K562 (cell line): ENCODE measurements at regions not wholly inside any gene's neighbourhood (a gene's known extent, or its start where the extent isn't known, plus 50 kb on each side); places are given as distances from the start of the nearest gene placed in this dataset.

Experiments
- ATAC-seq: fragments of 200-7000 bp; cut with Tn5 transposase; 3 replicates; pipeline ENCODE4 v1.9.1; 2020; ENCODE audit warnings: moderate library complexity
- BruUV-seq: library from RNA; stranded (reverse); fragments of 400-500 nt; replicated peaks from 2 replicates; lab custom pipeline; 2021; lab: Mats Ljungman, UMichigan
- CTCF ChIA-PET: fragments of 300-600 bp; formaldehyde crosslinking; extraction: SDS; loops from one replicate; lab custom pipeline; 2021; ENCODE audit warnings: low intra/inter-chr PET ratio; lab: Yijun Ruan, JAX
- POLR2A ChIA-PET: fragments of 300-600, 350-650 bp; sonication (Branson Sonifier 250); formaldehyde crosslinking; extraction: SDS; loops from one replicate; lab custom pipeline; 2021; ENCODE audit warnings: antibody characterized with exemption, inconsistent platforms; lab: Yijun Ruan, JAX
- DNase-seq, 4 experiments: peaks; one replicate each; pipeline versions ENCODE4 v3.0.0 to v3.0.0-alpha.2; 2011 to 2018; ENCODE audit warnings: low spot score in 3 of 4, mixed read lengths in 3 of 4; ENCODE audit errors: extremely low read depth in 1 of 4
- FAIRE-seq: peaks from 2 replicates; lab custom pipeline; 2011; peaks lifted over from hg19 to GRCh38; lab: Jason Lieb, UNC
- H2AFZ ChIP-seq: 2 replicates; pipeline ENCODE4 v1.6.0; 2011; ENCODE audit warnings: low read depth, low read length, control low read depth, inconsistent platforms
- H3K27ac ChIP-seq: fragments of 200-600 bp; 3 replicates; pipeline ENCODE4 v1.8.0; 2011; ENCODE audit warnings: low read depth, mild to moderate bottlenecking, control low read depth, inconsistent platforms, low read length, moderate library complexity, mixed read lengths; ENCODE audit errors: extremely low read depth
- H3K27me3 ChIP-seq, 2 experiments: fragments of 300-600 bp in 1 of 2; 2 replicates in 1 of 2; 3 replicates in 1 of 2; pipeline versions ENCODE4 v1.6.0 to v1.8.0; 2011; ENCODE audit warnings: inconsistent platforms in 2 of 2, low read length in 2 of 2, mild to moderate bottlenecking in 1 of 2, mixed read lengths in 1 of 2, moderate library complexity in 1 of 2; ENCODE audit not compliant: control insufficient read depth in 2 of 2, insufficient read depth in 2 of 2
- H3K36me3 ChIP-seq: fragments of 300-600 bp; 3 replicates; pipeline ENCODE4 v1.8.0; 2011; ENCODE audit warnings: mild to moderate bottlenecking, low read length, inconsistent platforms; ENCODE audit not compliant: control insufficient read depth, insufficient read depth
- H3K4me1 ChIP-seq, 2 experiments: fragments of 200-600 bp in 1 of 2; replicated peaks in 1 of 2; 2 replicates in 1 of 2; 3 replicates in 1 of 2; pipeline versions ENCODE4 v1.5.1 to v1.8.0; 2011; ENCODE audit warnings: inconsistent platforms in 2 of 2, low read length in 2 of 2, mild to moderate bottlenecking in 1 of 2, mixed read lengths in 1 of 2, moderate library complexity in 1 of 2; ENCODE audit not compliant: control insufficient read depth in 2 of 2, insufficient read depth in 2 of 2
- H3K4me2 ChIP-seq: 2 replicates; pipeline ENCODE4 v1.6.1; 2011; ENCODE audit warnings: low read length, control low read depth, inconsistent platforms, mixed read lengths; ENCODE audit not compliant: insufficient read depth
- H3K4me3 ChIP-seq: fragments of 200-600 bp; sonication (generic), shearing (Covaris generic); 2 replicates; pipeline ENCODE4 v1.5.1; 2016; ENCODE audit warnings: control low read depth, inconsistent platforms
- H3K79me2 ChIP-seq: fragments of 200-600 bp; 3 replicates; pipeline ENCODE4 v1.8.0; 2011; ENCODE audit warnings: low read length, inconsistent platforms; ENCODE audit not compliant: control insufficient read depth, insufficient read depth
- H3K9ac ChIP-seq, 2 experiments: 2 replicates each; pipeline versions ENCODE4 v1.6.0 to v1.6.1; 2011; ENCODE audit warnings: low read depth in 2 of 2, low read length in 2 of 2, control low read depth in 1 of 2, inconsistent platforms in 1 of 2, mild to moderate bottlenecking in 1 of 2, mixed read lengths in 1 of 2; ENCODE audit not compliant: insufficient read depth in 1 of 2
- H3K9me1 ChIP-seq: one replicate; pipeline ENCODE4 v1.6.0; 2011; ENCODE audit warnings: inconsistent platforms, mild to moderate bottlenecking, low read length, moderate library complexity; ENCODE audit not compliant: control insufficient read depth, insufficient read depth
- H3K9me3 ChIP-seq: replicated peaks from 2 replicates; pipeline ENCODE4 v1.5.1; 2011; ENCODE audit warnings: low read depth, low read length, inconsistent platforms; ENCODE audit not compliant: control insufficient read depth, insufficient read depth
- H4K20me1 ChIP-seq: replicated peaks from 2 replicates; pipeline ENCODE4 v1.6.1; 2011; ENCODE audit warnings: low read length, inconsistent platforms, mixed read lengths; ENCODE audit not compliant: control insufficient read depth, insufficient read depth
- GTF2E2 ChIP-seq: fragments of 200-800 bp; sonication (Bioruptor generic); IDR thresholded peaks from 2 replicates; pipeline ENCODE4 v1.6.1; 2016; ENCODE audit warnings: missing genetic modification characterization, missing compliant biosample characterization
- HDAC6 ChIP-seq: IDR thresholded peaks from 2 replicates; pipeline ENCODE4 v1.6.1; 2012; ENCODE audit warnings: low read depth, mild to moderate bottlenecking, control low read depth, inconsistent platforms, low read length, moderate library complexity
- KAT8 ChIP-seq: fragments of 450-650 bp; IDR thresholded peaks from 2 replicates; pipeline ENCODE4 v1.6.1; 2016; ENCODE audit warnings: low read depth, mild to moderate bottlenecking
- MYNN ChIP-seq, 2 experiments: sonication (generic); formaldehyde crosslinking in 1 of 2; IDR thresholded peaks; 2 replicates each; pipeline versions ENCODE4 v1.5.0 to v1.6.1; 2016 to 2020; ENCODE audit warnings: antibody characterized with exemption in 1 of 2, missing genetic modification reagents in 1 of 2
- NR2F6 ChIP-seq: fragments of 450-650 bp; formaldehyde crosslinking; IDR thresholded peaks from 2 replicates; pipeline ENCODE4 v1.4.0; 2020; ENCODE audit warnings: mild to moderate bottlenecking
- POLR2H ChIP-seq: IDR thresholded peaks from 2 replicates; pipeline ENCODE4 v1.6.1; 2016; ENCODE audit warnings: missing genetic modification characterization, low read depth, mild to moderate bottlenecking, control low read depth, missing compliant biosample characterization, moderate library complexity
- ZBTB12 ChIP-seq: fragments of 250-450 bp; sonication (Bioruptor Pico); IDR thresholded peaks from 2 replicates; pipeline ENCODE4 v1.4.0; 2020
- ZNF121 ChIP-seq: sonication (generic); formaldehyde crosslinking; conservative IDR thresholded peaks from 2 replicates; pipeline ENCODE4 v1.8.0; 2022; ENCODE audit warnings: missing genetic modification reagents
- ZSCAN32 ChIP-seq: fragments of 450-650 bp; formaldehyde crosslinking; IDR thresholded peaks from 2 replicates; pipeline ENCODE4 v1.4.0; 2020; ENCODE audit warnings: mild to moderate bottlenecking, moderate library complexity
- WGBS: fragments of 100-300 bp; shearing (Covaris generic); methylation state at CpG from one replicate; pipeline ENCODE4 v1.1.6; 2016; ENCODE audit warnings: low coverage, mixed read lengths; ENCODE audit not compliant: insufficient coverage; ENCODE audit errors: missing lambda C conversion rate; 5-methylcytosine and 5-hydroxymethylcytosine counted together
- in situ Hi-C: fragments of 300-500 bp; cut with MboI; formaldehyde crosslinking; loops from 4 replicates; pipeline ENCODE4 v1.15.0; 2018; ENCODE audit warnings: inconsistent platforms, mixed read lengths
- intact Hi-C: fragments of 100-400 bp; cut with micrococcal nuclease; formaldehyde crosslinking; loops from 2 replicates; pipeline ENCODE4 v1.14.2; 2022
- TF ChIP-seq, protein P1 (sequence below): fragments of 450-650 bp; IDR thresholded peaks from 2 replicates; pipeline ENCODE4 v1.6.1; 2017; ENCODE audit warnings: antibody characterized with exemption, mild to moderate bottlenecking
- TF ChIP-seq, protein P2 (sequence below): fragments of 250-450 bp; sonication (Bioruptor Pico); IDR thresholded peaks from 2 replicates; pipeline ENCODE4 v1.5.0; 2020; ENCODE audit warnings: mild to moderate bottlenecking
- TF ChIP-seq, protein P3 (sequence below): sonication (generic); formaldehyde crosslinking; IDR thresholded peaks from 2 replicates; pipeline ENCODE4 v1.4.0; 2020; ENCODE audit warnings: mild to moderate bottlenecking, missing genetic modification reagents

DNA sequence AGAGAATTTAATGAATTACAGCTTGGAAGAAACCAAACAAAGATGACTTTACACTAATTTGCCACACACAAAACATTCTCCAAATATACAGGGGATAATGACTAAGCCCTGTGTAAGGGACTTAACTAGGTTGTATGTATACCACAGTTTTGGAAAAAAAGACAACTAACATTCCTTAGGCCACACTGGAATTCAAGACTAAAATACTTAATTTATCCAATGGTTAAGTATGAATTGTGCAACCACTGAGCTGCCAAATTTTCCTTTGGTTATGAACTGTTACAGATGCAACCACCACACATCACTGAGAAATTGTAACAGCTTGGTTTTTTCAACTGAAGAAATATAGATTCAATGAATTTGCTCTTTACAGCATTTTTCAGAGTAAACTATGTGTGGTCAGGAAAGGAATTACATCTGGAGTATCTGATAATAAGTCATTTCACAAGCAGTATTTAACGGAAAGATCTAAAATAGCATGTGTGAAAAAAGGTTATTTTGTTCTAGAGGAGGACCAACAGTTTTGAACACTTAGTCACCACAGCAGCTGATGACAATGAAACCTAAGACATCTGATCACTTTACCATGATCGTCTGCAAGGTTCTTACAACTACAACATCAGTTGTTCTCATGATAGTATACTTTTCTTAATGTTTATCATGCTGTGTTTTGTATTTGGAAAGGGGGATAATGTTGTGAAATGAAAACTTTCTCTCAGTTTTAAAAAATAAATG, 318.8 kb downstream of the BCKDHB start:
- intact Hi-C loops = no loop called here
- Histone ChIP-seq H3K79me2 (no peaks in the 10 kb centered on the region), H3K9me3 (0 out of 2 replicates have a peak, but pooled peaks cover 2% of the 10 kb centered on the region), H3K4me3 (no peak overlapping the region), H3K4me1 (no peaks in the 10 kb centered on the region), H3K27me3 (no peaks in the 10 kb centered on the region)
- WGBS = 5% methylated on average over 2 of the region's 2 CpGs
- TF ChIP-seq, protein P1, sequence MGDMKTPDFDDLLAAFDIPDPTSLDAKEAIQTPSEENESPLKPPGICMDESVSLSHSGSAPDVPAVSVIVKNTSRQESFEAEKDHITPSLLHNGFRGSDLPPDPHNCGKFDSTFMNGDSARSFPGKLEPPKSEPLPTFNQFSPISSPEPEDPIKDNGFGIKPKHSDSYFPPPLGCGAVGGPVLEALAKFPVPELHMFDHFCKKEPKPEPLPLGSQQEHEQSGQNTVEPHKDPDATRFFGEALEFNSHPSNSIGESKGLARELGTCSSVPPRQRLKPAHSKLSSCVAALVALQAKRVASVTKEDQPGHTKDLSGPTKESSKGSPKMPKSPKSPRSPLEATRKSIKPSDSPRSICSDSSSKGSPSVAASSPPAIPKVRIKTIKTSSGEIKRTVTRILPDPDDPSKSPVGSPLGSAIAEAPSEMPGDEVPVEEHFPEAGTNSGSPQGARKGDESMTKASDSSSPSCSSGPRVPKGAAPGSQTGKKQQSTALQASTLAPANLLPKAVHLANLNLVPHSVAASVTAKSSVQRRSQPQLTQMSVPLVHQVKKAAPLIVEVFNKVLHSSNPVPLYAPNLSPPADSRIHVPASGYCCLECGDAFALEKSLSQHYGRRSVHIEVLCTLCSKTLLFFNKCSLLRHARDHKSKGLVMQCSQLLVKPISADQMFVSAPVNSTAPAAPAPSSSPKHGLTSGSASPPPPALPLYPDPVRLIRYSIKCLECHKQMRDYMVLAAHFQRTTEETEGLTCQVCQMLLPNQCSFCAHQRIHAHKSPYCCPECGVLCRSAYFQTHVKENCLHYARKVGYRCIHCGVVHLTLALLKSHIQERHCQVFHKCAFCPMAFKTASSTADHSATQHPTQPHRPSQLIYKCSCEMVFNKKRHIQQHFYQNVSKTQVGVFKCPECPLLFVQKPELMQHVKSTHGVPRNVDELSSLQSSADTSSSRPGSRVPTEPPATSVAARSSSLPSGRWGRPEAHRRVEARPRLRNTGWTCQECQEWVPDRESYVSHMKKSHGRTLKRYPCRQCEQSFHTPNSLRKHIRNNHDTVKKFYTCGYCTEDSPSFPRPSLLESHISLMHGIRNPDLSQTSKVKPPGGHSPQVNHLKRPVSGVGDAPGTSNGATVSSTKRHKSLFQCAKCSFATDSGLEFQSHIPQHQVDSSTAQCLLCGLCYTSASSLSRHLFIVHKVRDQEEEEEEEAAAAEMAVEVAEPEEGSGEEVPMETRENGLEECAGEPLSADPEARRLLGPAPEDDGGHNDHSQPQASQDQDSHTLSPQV = no peak
- TF ChIP-seq, protein P2, sequence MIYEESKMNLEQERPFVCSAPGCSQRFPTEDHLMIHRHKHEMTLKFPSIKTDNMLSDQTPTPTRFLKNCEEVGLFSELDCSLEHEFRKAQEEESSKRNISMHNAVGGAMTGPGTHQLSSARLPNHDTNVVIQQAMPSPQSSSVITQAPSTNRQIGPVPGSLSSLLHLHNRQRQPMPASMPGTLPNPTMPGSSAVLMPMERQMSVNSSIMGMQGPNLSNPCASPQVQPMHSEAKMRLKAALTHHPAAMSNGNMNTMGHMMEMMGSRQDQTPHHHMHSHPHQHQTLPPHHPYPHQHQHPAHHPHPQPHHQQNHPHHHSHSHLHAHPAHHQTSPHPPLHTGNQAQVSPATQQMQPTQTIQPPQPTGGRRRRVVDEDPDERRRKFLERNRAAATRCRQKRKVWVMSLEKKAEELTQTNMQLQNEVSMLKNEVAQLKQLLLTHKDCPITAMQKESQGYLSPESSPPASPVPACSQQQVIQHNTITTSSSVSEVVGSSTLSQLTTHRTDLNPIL = no peak
- TF ChIP-seq GTF2E2 (no peak), KAT8 (no peak), MYNN (IDR thresholded peaks at IDR 0.05) (no peak), MYNN (CRISPR knock-in tag; IDR thresholded peaks at IDR 0.05) (no peak), ZNF121 (CRISPR knock-in tag) (no peak), HDAC6 (no peak), ZBTB12 (CRISPR knock-in tag) (no peak), POLR2H (tag) (no peak), ZSCAN32 (CRISPR knock-in tag) (no peak), NR2F6 (CRISPR knock-in tag) (no peak)
- TF ChIP-seq, protein P3, sequence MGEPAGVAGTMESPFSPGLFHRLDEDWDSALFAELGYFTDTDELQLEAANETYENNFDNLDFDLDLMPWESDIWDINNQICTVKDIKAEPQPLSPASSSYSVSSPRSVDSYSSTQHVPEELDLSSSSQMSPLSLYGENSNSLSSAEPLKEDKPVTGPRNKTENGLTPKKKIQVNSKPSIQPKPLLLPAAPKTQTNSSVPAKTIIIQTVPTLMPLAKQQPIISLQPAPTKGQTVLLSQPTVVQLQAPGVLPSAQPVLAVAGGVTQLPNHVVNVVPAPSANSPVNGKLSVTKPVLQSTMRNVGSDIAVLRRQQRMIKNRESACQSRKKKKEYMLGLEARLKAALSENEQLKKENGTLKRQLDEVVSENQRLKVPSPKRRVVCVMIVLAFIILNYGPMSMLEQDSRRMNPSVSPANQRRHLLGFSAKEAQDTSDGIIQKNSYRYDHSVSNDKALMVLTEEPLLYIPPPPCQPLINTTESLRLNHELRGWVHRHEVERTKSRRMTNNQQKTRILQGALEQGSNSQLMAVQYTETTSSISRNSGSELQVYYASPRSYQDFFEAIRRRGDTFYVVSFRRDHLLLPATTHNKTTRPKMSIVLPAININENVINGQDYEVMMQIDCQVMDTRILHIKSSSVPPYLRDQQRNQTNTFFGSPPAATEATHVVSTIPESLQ (CRISPR knock-in tag) = no peak
- TF ChIP-seq, all 486 proteins: peak for 0
- CTCF ChIA-PET = no interaction called here
- no peak overlapping the region for H3K9ac ChIP-seq
- H3K27ac ChIP-seq = no peak overlapping the region
- no peak overlapping the region for H3K4me2 ChIP-seq
- no peaks in the 10 kb centered on the region for H4K20me1 ChIP-seq
- BruUV-seq = no TSS peak
- in situ Hi-C loops = no loop called here
- no peaks in the 10 kb centered on the region for H3K36me3 ChIP-seq
- ATAC-seq (no peak), FAIRE-seq (no peak), DNase-seq (no peak)
- no peak overlapping the region for H2AFZ ChIP-seq
- POLR2A ChIA-PET = no interaction called here
- H3K9me1 ChIP-seq = no peaks in the 10 kb centered on the region
